ENCODE measurements at regions not wholly inside any gene's neighbourhood (a gene's known extent, or its start where the extent isn't known, plus 50 kb on each side); places are given as distances from the start of the nearest gene placed in this dataset.
"Not testable (repeated sequence)": the region's sequence is repeated elsewhere in the genome, so short reads cannot be mapped to it uniquely, and the experiment has no call there.

DNA sequence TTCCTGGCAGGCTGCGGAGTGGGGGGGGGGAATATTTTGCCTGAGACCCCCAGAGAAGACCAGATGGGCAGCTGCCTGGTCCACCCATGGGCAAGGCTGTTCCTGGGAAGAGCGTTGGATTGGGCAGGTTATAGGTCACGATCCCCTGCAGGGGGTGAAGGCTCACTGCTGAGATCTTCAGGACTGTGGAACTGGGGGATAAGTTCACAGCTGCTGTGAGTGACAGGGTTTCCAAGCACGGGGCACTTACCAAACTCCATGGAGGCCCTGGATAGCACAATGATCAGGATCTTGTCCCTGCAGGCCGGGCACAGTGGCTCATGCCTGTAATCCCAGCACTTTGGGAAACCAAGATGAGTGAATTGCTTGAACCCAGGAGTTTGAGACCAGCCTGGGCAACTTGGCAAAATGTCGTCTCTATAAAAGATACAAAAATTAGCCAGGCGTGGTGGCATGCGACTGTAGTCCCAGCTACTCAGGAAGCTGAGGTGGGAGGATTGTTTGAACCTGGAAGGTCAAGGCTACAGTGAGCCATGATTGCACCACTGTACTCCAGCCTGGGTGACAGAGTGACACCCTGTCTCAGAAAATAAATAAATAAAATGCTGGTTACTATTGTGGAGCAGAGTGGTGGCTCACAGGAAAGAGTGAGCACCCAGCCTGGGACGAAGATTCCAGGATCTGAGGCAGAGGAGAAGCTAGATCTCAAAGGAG is 68.0 kb upstream of the HELT start:
- DNase-seq: no peak

DNA sequence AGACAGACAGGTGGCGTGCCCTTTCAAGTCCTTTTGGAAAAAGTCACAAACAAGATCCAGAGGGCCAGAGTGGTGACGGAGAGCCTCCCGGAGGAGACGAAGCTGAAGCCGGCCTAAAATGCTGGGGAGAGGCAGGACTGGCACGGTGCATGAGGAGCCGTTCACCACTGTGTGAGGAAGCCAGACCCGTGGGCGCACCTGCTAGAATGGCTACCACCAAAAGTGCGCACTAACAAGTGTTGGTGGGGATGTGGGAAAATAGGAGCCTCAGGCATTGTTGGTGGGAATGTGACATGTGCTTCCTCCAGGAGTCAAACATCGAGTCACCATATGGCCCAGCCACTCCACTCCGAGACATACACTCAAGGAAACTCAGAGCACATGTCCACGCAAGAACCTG is 67.4 kb upstream of the HELT start:
- no peak for DNase-seq

DNA sequence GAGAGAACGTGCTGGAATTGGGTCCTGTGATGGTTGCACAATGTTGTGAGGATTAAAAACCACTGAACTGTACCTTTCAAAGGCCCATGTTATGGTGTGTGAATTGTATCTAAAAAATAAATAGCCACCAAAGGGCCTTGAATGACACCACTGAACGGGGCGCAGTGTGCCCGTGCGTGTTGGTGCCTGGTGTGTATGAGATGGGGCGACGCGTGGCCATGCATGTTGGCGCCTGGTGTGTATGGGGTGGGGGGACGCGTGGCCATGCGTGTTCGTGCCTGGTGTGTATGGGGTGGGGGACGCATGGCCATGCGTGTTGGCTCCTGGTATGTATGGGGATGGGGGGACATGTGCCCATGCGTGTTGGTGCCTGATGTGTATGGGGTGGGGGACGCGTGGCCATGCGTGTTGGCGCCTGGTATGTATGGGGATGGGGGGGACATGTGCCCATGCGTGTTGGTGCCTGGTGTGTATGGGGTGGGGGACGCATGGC is 66.6 kb upstream of the HELT start:
- DNase-seq: no peak

DNA sequence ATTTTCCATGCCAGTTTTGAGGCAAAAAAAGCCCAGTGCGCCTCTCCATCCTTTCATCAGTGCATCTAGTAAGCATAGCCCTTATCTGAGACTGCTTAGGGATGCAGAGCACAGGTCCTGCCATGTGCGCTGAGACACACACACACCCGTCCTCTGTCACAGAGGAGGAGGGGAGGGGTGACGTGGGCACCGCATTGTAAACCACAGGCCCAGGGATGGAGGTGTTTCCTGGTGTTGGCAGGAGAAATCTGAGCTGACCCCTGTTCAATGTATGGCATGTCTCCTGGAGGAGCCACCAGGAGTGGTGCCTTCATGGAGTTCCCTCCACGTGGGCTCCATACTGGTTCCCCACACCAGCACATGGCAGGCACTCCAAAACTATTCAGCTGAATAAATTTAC is 65.8 kb upstream of the HELT start:
- DNase-seq: no peak

DNA sequence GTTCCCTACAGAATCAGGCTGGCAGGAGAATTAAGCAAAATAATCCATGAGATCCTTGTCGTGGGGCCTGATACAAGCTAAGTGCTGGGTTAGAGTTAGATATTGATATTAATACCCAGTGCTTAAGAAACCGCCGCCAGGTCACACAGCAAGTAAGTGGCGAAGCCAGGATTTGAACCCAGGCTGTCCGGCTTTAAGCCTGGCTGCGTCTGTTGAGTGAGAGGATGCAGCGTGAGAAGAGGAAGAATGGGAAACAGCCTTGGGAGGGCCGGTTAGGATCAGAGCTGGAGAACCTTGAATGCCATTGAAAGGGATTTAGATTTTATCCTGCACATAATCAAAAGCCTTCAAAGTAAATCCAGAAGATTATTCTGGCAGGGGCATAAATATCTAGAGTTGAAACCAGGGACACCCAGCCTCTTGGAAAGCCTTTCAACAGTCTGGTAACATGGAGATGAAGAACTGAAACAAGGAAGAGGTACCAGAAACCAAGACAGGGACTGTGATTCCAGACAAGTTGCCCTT is 64.8 kb upstream of the HELT start:
- DNase-seq: no peak

DNA sequence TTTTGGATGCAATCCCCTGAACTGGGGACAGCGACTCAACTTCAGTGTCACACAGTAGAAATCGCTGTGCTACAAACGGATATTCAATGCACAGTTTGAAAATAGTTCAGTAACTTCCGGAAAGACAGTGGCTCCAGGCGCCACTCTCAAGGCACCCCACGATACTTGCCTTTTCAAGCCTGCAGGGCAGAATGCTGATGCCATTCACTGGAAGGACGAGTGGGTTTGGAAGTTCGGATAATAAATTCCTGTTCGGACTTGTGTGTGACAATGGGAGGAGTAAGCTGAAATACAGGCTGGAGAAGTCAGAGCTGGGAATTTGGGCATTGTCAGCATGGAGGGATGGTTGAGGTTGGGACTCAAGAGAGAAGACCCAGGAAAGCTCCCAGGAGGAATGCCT is 64.3 kb upstream of the HELT start:
- DNase-seq: no peak

DNA sequence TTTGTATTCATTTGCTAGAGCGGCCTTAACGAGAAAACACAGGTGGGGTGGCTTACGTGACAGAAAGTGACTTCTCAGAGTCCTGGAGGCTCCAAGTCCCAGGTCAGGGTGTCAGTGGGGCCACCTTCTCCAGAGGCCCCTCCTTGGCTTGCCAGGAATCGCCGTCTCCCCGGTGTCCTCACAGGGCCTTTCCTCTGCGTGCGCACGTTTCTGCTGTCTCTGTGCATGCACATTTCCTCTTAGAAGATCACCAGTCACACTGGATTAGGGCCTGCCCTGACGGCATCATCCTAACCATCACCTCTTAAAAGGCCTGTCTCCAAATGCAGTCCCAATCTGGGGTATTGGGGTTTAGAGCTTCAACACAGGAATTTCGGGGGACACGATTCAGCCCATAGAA is 63.8 kb upstream of the HELT start:
- no peak for DNase-seq

DNA sequence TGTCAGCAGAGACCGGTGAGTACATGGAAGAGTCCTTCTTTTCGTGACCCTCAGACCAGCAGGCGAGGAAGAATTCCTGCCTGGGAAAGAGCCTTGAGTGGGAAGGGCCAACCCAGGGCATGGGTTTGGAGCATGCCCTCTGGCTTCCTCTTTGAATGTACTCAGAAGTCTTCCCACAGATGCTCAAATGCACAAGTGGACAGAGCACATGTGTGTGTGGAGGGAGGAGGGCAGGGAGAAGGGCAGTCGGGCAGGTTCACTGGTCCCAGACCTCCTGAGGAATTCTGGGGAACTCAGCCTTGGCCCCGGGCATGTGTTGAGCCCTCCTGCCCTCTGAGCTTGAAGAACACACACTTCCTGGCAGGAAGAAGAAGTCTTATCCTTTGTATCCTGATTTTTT is 63.2 kb upstream of the HELT start:
- no peak for DNase-seq

DNA sequence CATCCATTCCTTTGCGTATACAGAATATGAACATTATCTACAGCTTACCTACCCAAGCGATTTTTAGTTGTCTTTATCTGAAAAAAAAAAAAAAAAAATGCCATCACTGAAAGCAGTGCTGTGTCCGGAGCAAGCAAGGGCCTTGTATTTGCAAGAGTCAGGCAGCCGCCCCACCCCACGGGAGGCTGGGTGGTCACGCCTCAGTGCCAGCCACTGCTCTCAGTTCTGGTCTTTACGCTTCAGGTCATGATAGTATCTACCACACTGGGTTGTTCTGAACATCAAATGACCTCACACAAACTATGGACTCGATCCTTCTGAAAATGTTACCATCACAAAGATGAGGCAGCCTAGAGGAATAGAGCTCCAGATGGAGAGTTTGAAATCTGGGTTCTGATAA is 62.7 kb upstream of the HELT start:
- no peak for DNase-seq

DNA sequence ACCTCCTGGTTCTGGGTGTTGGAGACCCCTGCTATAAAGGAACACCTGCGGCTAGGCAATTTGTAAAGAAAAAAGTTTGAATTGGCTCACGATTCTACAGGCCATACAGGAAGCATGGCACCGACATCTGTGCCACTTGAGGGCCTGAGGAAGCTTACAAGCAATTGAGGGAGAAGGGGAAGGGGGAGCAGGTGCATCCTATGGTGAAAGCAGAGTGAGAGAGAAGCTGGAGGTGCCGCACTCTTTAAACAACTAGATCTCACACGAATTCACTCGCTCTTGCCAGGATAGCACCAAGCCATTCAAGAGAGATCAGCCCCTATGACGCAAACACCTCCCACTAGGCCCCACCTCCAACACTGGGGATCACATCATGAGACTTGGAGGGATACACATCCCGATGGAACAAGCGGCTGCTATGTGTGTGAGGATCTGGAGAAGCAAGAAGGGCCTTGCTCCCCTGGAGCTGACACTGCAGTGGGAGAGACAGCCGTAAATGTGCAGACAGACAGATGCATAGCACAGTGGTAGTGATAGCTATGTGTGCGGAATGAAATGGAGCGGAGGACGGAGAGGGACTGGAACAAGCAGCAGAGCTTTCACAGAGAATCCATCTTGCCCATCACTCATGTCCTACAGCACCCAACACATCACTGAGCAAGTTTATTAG is 60.7 kb upstream of the HELT start:
- DNase-seq: no peak

DNA sequence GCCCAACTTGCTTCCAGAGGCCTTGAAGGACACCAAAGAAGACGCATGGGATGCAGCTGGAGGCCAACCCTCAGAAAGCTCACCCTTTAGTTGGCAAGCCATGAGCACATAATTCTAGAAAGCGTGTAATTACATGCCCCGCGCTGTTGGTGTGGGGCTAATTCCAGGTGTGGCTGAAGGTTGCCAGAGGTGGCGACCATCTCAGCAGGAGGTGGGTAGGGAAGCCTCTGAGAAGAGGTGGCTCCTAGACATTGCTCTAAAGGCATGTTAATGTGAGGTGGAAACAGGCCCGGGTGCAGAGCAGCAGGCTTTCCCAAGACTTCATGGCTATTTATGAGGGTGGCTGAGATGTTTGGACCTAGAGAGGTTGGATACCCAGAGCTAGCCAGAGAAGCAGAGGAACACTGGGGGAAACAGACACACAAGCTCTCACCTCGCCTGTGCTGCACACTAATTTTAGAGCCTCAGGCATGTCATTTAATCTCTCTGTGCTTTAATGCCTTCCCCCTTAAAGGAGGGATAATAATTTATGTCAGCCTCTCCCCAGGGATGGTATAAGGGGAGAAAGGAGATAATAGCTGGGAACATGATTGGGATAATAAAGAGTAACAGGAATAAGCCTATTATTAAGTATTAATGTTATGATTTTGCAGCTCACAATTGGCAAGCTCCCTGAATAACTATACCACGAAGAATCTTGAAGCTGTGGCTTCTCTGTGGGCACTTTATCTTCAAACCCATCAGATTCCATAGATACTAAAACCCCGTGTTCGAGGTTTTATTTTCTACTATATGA is 60.0 kb upstream of the HELT start:
- DNase-seq: no peak

DNA sequence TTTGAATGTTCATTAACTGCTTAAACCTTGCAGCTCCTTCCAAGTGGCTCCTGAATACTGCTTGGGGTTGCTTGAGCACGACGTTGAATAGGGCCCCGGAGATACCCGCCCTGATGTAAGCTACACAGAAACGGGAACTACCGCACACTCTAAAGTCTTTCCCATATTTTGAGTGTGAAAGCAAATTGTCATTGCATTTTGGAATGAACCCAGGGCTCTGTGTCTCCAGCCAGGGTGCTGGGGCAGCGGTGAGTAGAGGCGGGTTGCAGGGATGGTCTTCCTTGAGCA is 59.4 kb upstream of the HELT start:
- DNase-seq: no peak

DNA sequence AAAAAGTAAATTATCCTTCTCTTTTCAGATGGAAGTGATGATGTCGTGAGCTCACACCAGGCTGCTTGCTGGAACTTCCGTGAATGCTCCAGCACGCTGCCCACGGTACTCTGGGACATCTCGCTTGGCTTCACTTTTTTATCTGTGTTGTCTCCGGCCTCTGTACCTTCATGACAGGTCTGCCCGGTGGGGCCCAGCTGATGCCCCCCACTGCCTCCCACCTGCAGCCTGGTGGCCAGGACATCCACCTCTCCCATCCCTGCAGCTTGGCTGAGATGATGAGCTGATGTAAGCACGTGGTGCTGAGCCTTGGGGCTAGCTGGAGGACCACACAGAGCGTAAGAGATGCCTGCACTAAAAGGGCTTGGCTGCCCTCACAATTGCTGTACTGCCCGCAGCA is 59.0 kb upstream of the HELT start:
- DNase-seq: no peak

DNA sequence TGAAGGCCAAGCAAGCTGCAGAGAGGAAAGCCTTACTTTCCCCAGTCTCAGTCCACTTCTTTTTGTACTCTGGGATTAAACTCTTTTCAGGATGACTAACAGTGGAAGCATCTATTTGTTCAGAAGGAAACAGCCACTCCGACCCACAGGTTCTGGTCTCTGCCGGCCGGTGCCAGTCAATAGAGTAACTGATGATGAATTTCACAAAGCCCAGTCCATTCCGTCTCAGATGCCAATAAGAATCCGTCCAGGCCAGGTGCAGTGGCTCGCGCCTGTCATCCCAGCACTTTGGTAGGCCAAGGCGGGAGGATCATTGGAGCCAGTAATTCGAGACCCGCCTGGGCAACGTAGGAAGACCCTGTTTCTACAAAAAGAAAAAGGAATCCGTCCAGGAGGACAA is 58.5 kb upstream of the HELT start:
- no peak for DNase-seq

DNA sequence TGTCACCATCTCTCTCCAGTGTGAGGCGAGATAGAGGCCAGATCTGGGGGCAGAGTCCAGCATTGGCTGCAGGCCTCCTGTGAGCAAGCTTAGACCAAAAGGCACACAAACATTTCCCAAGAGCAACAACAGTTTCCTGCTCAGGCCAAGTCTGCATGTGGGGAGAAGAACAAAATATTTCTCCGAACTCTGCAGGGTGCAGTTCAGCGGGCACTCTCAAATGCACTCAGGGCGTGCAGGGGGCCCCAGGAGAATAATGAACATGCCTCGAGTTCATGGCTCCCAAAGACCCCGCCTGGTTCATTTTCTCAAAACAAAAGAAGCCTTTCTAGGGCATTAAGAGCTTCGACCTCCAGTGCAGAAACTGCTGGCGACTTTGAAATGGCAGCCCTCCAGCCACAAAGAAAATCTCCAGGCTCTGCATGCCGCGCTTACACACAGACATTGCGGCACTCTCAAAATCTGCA is 57.8 kb upstream of the HELT start:
- DNase-seq: no peak

DNA sequence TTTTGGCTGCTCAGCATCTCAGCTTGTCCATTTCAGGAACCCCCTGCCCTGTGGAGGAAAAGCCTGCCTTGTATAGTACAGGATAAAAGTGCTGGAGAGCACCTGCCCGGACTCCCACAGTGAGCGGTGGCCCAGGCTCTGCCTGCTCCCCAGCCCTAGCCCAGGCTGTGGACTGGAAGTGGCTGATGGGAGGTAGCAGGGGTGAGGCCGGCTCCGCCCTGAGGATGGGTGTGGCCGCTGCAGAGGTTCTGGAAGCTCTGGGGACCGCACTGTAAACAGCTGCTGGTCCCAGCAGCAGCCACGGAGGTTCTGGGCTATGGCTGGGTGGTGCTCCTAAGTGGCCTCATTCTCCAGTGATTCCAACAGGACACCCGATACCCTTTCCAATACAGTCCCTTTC is 56.6 kb upstream of the HELT start:
- no peak for DNase-seq

DNA sequence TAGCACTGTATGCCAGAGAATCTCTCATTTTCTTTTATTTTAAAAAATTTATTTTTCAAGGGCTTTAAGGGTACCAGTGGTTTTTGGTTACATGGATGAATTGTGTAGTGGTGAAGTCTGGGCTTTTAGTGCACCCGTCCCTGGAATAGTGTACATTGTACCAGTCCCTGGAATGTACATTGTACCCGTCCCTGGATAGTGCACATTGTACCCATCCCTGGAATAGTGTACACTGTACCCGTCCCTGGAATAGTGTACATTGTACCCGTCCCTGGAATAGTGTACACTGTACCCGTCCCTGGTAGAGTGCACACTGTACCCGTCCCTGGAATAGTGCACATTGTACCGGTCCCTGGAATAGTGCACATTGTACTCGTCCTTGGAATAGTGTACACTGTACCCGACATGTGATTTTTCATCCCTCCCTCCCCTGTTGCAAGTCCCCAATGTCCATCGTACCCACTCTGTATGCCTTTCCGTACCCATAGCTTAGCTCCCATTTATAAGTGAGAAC is 56.1 kb upstream of the HELT start:
- DNase-seq: no peak

DNA sequence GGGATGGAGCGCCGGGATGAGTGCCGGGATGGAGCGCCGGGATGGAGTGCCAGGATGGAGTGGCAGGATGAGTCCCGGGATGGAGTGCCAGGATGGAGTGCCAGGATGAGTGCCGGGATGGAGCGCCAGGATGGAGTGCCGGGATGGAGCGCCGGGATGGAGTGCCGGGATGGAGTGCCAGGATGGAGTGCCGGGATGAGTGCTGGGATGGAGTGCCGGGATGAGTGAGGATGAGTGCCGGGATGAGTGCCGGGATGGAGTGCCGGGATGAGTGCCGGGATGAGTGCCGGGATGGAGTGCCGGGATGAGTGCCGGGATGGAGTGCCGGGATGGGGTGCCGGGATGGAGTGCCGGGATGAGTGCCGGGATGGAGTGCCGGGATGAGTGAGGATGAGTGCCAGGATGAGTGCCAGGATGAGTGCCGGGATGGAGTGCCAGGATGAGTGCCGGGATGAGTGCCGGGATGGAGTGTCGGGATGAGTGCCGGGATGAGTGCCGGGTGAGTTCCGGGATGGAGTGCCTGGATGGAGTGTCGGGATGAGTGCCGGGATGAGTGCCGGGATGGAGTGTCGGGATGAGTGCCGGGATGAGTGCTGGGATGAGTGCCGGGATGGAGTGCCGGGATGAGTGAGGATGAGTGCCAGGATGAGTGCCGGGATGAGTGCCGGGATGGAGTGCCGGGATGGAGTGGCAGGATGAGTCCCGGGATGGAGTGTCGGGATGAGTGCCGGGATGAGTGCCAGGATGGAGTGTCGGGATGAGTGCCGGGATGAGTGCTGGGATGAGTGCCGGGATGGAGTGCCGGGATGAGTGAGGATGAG is 52.9 kb upstream of the HELT start:
- DNase-seq: not testable (repeated sequence)

DNA sequence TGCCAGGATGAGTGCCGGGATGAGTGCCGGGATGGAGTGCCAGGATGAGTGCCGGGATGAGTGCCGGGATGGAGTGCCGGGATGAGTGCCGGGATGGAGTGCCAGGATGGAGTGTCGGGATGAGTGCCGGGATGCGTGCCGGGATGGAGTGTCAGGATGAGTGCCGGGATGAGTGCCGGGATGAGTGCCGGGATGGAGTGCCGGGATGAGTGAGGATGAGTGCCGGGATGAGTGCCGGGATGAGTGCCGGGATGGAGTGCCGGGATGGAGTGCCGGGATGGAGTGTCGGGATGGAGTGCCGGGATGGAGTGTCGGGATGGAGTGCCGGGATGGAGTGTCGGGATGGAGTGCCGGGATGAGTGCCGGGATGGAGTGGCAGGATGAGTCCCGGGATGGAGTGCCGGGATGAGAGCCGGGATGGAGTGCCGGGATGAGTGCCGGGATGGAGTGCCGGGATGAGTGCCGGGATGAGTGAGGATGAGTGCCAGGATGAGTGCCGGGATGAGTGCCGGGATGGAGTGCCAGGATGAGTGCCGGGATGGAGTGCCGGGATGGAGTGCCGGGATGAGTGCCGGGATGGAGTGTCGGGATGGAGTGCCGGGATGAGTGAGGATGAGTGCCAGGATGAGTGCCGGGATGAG is 52.1 kb upstream of the HELT start:
- DNase-seq: peak in 1 of 2 donors; percentile 21

DNA sequence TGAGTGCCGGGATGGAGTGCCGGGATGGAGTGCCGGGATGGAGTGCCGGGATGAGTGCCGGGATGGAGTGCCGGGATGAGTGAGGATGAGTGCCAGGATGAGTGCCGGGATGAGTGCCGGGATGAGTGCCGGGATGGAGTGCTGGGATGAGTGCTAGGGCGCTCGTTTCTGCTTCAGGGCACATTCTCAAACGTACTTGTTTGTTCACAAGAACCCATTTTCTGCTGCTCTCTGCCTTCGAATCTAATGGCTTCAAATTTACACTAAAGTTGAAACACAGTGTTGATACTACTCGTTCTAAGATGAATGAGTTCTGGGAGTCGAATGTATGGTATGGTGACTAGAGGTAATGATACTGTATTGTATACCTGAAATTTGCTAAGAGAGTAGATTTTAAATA is 50.6 kb upstream of the HELT start:
- DNase-seq: peak in 1 of 2 donors; percentile 18

DNA sequence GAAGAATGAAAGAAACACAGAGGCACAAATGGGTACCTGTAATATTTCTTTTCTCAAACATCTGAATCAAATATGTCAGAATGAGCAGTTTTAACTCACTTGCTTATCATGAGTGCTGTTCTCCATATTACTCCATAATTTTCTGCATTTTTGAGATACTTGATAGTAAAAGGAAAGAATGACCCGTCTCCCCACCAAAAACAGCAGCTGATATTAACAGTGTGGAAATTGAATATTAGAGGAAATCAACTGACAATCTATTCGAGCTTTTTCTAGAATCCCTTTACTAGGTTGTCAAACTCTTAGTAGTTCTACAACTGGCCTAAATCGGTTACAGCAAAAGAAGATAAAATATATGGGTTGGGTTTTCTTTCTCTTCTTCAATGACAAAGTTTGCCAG is 49.9 kb upstream of the HELT start:
- DNase-seq: no peak
